Loucy (cell line): ENCODE measurements at regions not wholly inside any gene's neighbourhood (a gene's known extent, or its start where the extent isn't known, plus 50 kb on each side); places are given as distances from the start of the nearest gene placed in this dataset.

Experiments
- EZH2phosphoT487 ChIP-seq: fragments of 200-600 bp; IDR thresholded peaks from 2 replicates; pipeline ENCODE4 v1.6.1; 2018; ENCODE audit warnings: antibody characterized with exemption, mild to moderate bottlenecking, moderate library complexity, borderline replicate concordance
- TF ChIP-seq, protein P1 (sequence below): fragments of 200-600 bp; sonication (generic); conservative IDR thresholded peaks from 2 replicates; pipeline ENCODE4 v1.5.1; 2014; ENCODE audit warnings: mild to moderate bottlenecking, antibody characterized with exemption, low read length

DNA sequence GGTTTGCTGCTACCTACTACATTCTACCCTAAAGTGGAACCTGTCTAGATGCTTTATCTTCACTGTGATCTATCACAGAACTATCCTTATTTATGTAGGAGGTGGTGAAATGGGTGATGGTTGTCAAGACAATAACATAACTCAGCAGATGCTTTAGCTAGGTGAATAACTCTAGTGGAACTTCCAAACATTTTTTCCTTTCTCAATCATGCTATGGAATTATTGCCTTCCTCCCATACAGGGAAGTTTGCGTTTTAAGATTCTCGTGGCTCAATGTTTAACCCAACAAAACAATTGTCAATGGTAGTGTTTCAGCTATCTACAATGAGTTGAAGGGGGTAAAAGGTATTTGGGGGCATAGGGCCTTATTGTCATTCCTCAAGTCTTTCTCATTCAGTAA lies 82.6 kb upstream of the GLI2 start:
- TF ChIP-seq, protein P1, sequence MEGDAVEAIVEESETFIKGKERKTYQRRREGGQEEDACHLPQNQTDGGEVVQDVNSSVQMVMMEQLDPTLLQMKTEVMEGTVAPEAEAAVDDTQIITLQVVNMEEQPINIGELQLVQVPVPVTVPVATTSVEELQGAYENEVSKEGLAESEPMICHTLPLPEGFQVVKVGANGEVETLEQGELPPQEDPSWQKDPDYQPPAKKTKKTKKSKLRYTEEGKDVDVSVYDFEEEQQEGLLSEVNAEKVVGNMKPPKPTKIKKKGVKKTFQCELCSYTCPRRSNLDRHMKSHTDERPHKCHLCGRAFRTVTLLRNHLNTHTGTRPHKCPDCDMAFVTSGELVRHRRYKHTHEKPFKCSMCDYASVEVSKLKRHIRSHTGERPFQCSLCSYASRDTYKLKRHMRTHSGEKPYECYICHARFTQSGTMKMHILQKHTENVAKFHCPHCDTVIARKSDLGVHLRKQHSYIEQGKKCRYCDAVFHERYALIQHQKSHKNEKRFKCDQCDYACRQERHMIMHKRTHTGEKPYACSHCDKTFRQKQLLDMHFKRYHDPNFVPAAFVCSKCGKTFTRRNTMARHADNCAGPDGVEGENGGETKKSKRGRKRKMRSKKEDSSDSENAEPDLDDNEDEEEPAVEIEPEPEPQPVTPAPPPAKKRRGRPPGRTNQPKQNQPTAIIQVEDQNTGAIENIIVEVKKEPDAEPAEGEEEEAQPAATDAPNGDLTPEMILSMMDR, result no peak
- no peak for TF ChIP-seq EZH2phosphoT487
